Vagina (tissue), 2 donors: ENCODE measurements at regions not wholly inside any gene's neighbourhood (a gene's known extent, or its start where the extent isn't known, plus 50 kb on each side); places are given as distances from the start of the nearest gene placed in this dataset.

ENCODE experiments used
- DNase-seq, 2 donors: peaks; one replicate each; pipeline ENCODE4 v3.0.0-alpha.2; 2017; ENCODE audit errors: extremely low spot score in 2 of 2
- H3K27ac ChIP-seq: fragments of 200-600 bp; sonication (generic); one replicate; pipeline ENCODE4 v1.5.1; 2019
- H3K27me3 ChIP-seq: fragments of 200-600 bp; sonication (generic); one replicate; pipeline ENCODE4 v1.5.1; 2019
- H3K36me3 ChIP-seq, 2 donors: fragments of 200-600 bp; sonication (generic); one replicate each; pipeline ENCODE4 v1.5.1; 2017 to 2019
- H3K4me1 ChIP-seq: fragments of 200-600 bp; sonication (generic); one replicate; pipeline ENCODE4 v1.5.1; 2019
- H3K4me3 ChIP-seq, 2 donors: fragments of 200-600 bp; sonication (generic); 1 replicate in 1 of 2; 2 replicates in 1 of 2; pipeline ENCODE4 v1.5.1; 2016 to 2019
- H3K9me3 ChIP-seq: fragments of 200-600 bp; sonication (generic); one replicate; pipeline ENCODE4 v1.5.1; 2019
- POLR2A ChIP-seq, 2 donors: fragments of 450-650 bp; IDR thresholded peaks; one replicate each; pipeline ENCODE4 v1.6.1; 2017; ENCODE audit warnings: antibody characterized with exemption in 2 of 2, mild to moderate bottlenecking in 2 of 2, moderate library complexity in 2 of 2
- POLR2AphosphoS5 ChIP-seq, 2 donors: sonication (generic); formaldehyde crosslinking; IDR thresholded peaks; one replicate each; pipeline ENCODE4 v1.9.0; 2017; ENCODE audit warnings: antibody characterized with exemption in 2 of 2, mild to moderate bottlenecking in 2 of 2, low read depth in 1 of 2; ENCODE audit not compliant: insufficient read depth in 1 of 2
- intact Hi-C: fragments of 100-400 bp; cut with DNase I; formaldehyde crosslinking; loops from one replicate; pipeline ENCODE4 v1.15.1; 2023
- TF ChIP-seq, protein P1 (sequence below), 3 experiments: fragments of 450-650 bp in 2 of 3; fragments of 200-600 bp in 1 of 3; sonication (generic) in 1 of 3; IDR thresholded peaks; one replicate each; pipeline ENCODE4 v1.5.1; 2017 to 2019; ENCODE audit warnings: antibody characterized with exemption in 3 of 3, mild to moderate bottlenecking in 2 of 3, moderate library complexity in 2 of 3

DNA sequence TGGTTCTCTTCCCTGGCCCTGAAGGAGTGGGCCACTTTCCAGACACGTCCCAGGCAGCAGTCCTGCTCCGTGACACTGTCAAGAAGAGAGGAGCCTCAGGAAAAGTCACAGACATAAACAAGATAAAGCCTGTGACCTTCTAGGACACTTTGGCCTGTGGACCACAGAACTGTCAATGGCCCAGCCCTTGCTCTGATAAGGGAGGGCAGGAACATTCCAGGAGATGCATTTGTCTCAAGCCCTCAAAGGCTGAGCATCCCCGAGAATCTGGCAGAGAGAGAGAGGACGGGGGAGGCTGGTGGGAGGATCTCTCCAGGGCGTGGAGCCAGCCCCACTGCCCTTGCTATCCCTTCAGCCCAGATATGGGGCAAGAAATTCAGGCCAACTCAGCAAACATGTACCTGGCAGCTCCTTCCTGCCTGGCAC, 476.4 kb downstream of the INSC start:
- intact Hi-C loops = no loop called here
- no peaks in the 10 kb centered on the region for H3K36me3 ChIP-seq
- no peak overlapping the region for H3K4me3 ChIP-seq
- H3K27ac ChIP-seq = no peak overlapping the region
- DNase-seq = no peak
- no peaks in the 10 kb centered on the region for H3K4me1 ChIP-seq
- no peak for TF ChIP-seq POLR2AphosphoS5 (IDR thresholded peaks at IDR 0.05; ENCODE audit: insufficient read depth in 1 of 2, low read depth in 1 of 2)
- H3K9me3 ChIP-seq = no peaks in the 10 kb centered on the region
- no peaks in the 10 kb centered on the region for H3K27me3 ChIP-seq

DNA sequence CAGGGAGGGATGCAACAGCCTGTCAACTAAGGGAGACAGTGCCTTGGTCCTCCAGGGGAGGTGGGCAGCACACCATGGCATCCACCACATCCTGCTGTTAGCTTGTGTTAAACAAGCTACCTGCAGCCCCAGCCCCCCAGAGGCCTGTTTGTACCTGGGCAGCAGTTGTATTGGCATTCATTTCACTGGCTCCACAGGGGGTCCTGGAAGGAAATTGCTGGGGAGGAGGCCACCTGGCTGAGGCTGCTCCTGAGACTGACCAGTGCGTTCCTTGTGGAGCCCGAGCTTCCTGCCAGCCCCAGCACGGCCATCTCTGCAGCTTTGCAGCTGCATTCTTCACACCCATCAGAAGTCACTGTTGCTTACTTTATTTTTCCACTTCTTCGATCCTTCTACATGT, 479.9 kb downstream of the INSC start:
- Histone ChIP-seq H3K36me3 (no peaks in the 10 kb centered on the region), H3K4me1 (no peaks in the 10 kb centered on the region), H3K27ac (no peak overlapping the region), H3K4me3 (no peak overlapping the region), H3K9me3 (no peaks in the 10 kb centered on the region), H3K27me3 (no peaks in the 10 kb centered on the region)
- intact Hi-C loops = no loop called here
- TF ChIP-seq POLR2A (IDR thresholded peaks at IDR 0.05) (no peak), POLR2AphosphoS5 (IDR thresholded peaks at IDR 0.05; ENCODE audit: insufficient read depth in 1 of 2, low read depth in 1 of 2) (no peak)
- TF ChIP-seq, protein P1, sequence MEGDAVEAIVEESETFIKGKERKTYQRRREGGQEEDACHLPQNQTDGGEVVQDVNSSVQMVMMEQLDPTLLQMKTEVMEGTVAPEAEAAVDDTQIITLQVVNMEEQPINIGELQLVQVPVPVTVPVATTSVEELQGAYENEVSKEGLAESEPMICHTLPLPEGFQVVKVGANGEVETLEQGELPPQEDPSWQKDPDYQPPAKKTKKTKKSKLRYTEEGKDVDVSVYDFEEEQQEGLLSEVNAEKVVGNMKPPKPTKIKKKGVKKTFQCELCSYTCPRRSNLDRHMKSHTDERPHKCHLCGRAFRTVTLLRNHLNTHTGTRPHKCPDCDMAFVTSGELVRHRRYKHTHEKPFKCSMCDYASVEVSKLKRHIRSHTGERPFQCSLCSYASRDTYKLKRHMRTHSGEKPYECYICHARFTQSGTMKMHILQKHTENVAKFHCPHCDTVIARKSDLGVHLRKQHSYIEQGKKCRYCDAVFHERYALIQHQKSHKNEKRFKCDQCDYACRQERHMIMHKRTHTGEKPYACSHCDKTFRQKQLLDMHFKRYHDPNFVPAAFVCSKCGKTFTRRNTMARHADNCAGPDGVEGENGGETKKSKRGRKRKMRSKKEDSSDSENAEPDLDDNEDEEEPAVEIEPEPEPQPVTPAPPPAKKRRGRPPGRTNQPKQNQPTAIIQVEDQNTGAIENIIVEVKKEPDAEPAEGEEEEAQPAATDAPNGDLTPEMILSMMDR (IDR thresholded peaks at IDR 0.05) = no peak
- no peak for DNase-seq

DNA sequence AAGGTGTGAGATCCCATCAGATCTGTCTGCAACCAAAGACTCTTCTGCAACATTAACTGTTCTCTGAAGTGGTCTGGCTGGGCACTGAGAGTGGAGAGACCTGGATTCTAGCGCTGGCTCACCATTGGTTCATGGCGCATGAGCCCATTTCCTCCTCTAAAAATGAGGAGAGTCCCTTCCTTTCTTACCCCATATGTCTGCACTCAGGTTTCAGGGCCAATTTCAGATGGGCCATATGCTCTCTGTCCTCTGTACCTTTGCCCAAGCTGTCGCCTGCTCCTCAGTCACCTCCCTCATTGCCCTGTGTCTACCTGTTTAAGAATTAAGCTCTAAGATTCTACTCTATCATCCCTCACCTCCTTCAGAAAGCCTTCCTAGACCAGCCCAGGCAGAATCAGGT, 484.7 kb downstream of the INSC start:
- no peak for DNase-seq
- no peaks in the 10 kb centered on the region for H3K36me3 ChIP-seq
- no peak overlapping the region for H3K27ac ChIP-seq
- H3K9me3 ChIP-seq = no peaks in the 10 kb centered on the region
- no peaks in the 10 kb centered on the region for H3K27me3 ChIP-seq
- H3K4me3 ChIP-seq = no peak overlapping the region
- no peak for TF ChIP-seq POLR2A (IDR thresholded peaks at IDR 0.05)
- TF ChIP-seq, protein P1 (IDR thresholded peaks at IDR 0.05) = no peak
- no peak for TF ChIP-seq POLR2AphosphoS5 (IDR thresholded peaks at IDR 0.05; ENCODE audit: insufficient read depth in 1 of 2, low read depth in 1 of 2)
- peaks cover 11% of the 10 kb centered on the region for H3K4me1 ChIP-seq
- intact Hi-C loops = no loop called here

DNA sequence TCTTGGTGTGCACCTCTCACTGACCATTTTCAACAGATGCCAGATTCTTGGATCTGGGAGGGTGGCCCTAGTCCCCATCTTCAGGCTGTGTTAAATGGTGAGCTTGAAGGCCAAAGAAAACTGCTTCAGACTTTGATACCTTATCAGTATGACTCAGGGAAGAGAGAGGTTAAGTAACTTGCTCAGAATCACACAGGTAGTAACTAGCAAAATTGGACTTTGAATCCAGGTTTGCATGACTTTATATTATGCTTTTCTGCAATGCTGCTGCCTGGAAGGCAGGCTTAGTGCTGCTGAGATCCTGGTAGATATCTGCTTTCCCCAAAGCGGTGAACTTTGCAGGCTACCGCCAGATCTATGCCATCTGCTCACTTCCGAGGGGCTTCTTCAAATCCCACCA, 487.3 kb downstream of the INSC start:
- TF ChIP-seq, protein P1 (IDR thresholded peaks at IDR 0.05) = no peak
- TF ChIP-seq POLR2A (IDR thresholded peaks at IDR 0.05) = no peak
- no peak for TF ChIP-seq POLR2AphosphoS5 (IDR thresholded peaks at IDR 0.05; ENCODE audit: insufficient read depth in 1 of 2, low read depth in 1 of 2)
- intact Hi-C loops = no loop called here
- Histone ChIP-seq H3K36me3 (no peaks in the 10 kb centered on the region), H3K4me1 (peaks cover 11% of the 10 kb centered on the region), H3K27me3 (no peaks in the 10 kb centered on the region), H3K4me3 (no peak overlapping the region), H3K9me3 (no peaks in the 10 kb centered on the region), H3K27ac (no peak overlapping the region)
- no peak for DNase-seq

DNA sequence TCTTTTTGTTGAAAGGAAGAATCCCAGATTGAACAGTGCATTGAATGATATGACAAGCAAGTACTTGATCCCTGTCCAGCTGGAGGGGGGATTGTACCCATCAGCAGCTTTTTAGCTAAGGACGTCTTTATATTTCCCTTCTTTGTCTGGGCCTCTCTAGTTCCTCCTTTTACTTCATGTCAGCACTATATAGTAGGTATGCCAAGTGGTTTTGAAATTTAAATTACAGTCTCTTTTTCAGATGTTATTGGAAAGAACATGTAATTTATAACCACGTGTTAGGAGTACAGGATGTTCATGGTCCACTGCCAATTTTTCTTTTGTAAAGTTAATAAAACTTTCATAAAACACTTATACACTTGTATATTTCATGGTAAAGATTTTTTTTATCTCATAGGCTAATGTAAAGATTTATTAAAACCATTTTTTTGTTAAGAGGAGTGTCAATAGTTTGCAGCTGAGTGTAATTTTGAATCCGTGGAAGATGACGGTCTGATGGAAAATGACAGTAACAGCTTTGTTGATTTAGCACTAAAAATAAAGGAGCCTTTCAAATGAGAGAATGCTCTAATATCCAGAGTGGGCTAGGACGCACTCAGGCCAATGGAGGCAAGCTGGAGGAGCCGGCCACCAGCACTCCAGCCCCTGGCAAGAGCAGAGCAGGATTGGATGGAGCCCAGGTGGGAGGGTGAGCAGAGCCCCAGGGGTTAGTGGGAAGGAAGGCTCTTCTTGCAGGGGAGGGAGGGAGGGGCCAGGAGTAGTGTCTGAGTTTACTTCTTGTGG, 488.3 kb downstream of the INSC start:
- TF ChIP-seq, protein P1 (IDR thresholded peaks at IDR 0.05) = no peak
- TF ChIP-seq POLR2AphosphoS5 (IDR thresholded peaks at IDR 0.05; ENCODE audit: insufficient read depth in 1 of 2, low read depth in 1 of 2) = no peak
- TF ChIP-seq POLR2A (IDR thresholded peaks at IDR 0.05) = no peak
- H3K27ac ChIP-seq = no peak overlapping the region

More for the DNA sequence above, 488.3 kb downstream of the INSC start:
- H3K4me3 ChIP-seq = no peak overlapping the region
- H3K27me3 ChIP-seq = no peaks in the 10 kb centered on the region
- DNase-seq = no peak
- no peaks in the 10 kb centered on the region for H3K36me3 ChIP-seq
- H3K9me3 ChIP-seq = no peaks in the 10 kb centered on the region
- peaks cover 11% of the 10 kb centered on the region for H3K4me1 ChIP-seq
- intact Hi-C loops = no loop called here
